Sigmoid colon (tissue), 6 donors: ENCODE measurements at regions not wholly inside any gene's neighbourhood (a gene's known extent, or its start where the extent isn't known, plus 50 kb on each side); places are given as distances from the start of the nearest gene placed in this dataset.

Experiments used
- DNase-seq: peaks from one replicate; pipeline ENCODE4 v3.0.0-alpha.2; 2019
- H3K27ac ChIP-seq, 4 donors: fragments of 200-600 bp; sonication (generic); one replicate each; pipeline ENCODE4 v1.5.1; 2016 to 2019; ENCODE audit warnings: mild to moderate bottlenecking in 1 of 4
- H3K27me3 ChIP-seq, 3 donors: fragments of 200-600 bp; sonication (generic); one replicate each; pipeline ENCODE4 v1.5.1; 2019; ENCODE audit warnings: mild to moderate bottlenecking in 1 of 3
- H3K36me3 ChIP-seq, 4 donors: fragments of 200-600 bp; sonication (generic); one replicate each; pipeline ENCODE4 v1.5.1; 2016 to 2019
- H3K4me1 ChIP-seq, 4 donors: fragments of 200-600 bp; sonication (generic); one replicate each; pipeline ENCODE4 v1.5.1; 2017 to 2019
- H3K4me3 ChIP-seq, 4 donors: fragments of 200-600 bp; sonication (generic); one replicate each; pipeline ENCODE4 v1.5.1; 2017 to 2019; ENCODE audit warnings: mild to moderate bottlenecking in 2 of 4, moderate library complexity in 1 of 4
- H3K9me3 ChIP-seq, 4 donors: fragments of 200-600 bp in 3 of 4; sonication (generic) in 3 of 4; one replicate each; pipeline versions ENCODE4 v1.5.1 to v1.6.1; 2013 to 2019
- EP300 ChIP-seq, 4 donors: sonication (generic); formaldehyde crosslinking; IDR thresholded peaks; one replicate each; pipeline ENCODE4 v1.6.1; 2017; ENCODE audit warnings: antibody characterized with exemption in 4 of 4
- POLR2A ChIP-seq, 2 donors: fragments of 450-650 bp; IDR thresholded peaks; one replicate each; pipeline ENCODE4 v1.6.1; 2016; ENCODE audit warnings: antibody characterized with exemption in 2 of 2, mild to moderate bottlenecking in 2 of 2, moderate library complexity in 2 of 2
- POLR2AphosphoS5 ChIP-seq, 4 donors: sonication (generic); formaldehyde crosslinking; IDR thresholded peaks; one replicate each; pipeline ENCODE4 v1.6.1; 2017; ENCODE audit warnings: antibody characterized with exemption in 4 of 4
- WGBS, 2 donors: extraction: QIAGEN DNeasy Blood & Tissue Kit; methylation state at CpG; one replicate each; pipeline ENCODE4 v1.1.7; 2013; 5-methylcytosine and 5-hydroxymethylcytosine counted together
- intact Hi-C: fragments of 100-400 bp; cut with DNase I; formaldehyde crosslinking; loops from one replicate; pipeline ENCODE4 v1.15.1; 2023
- TF ChIP-seq, protein P1 (sequence below), 4 experiments: fragments of 450-650 bp in 3 of 4; fragments of 200-600 bp in 1 of 4; IDR thresholded peaks; one replicate each; pipeline ENCODE4 v1.5.1; 2016 to 2019; ENCODE audit warnings: antibody characterized with exemption in 4 of 4, mild to moderate bottlenecking in 3 of 4, moderate library complexity in 2 of 4
- donor health status: healthy with polysubstance abuse.
- donor health status: healthy.

DNA sequence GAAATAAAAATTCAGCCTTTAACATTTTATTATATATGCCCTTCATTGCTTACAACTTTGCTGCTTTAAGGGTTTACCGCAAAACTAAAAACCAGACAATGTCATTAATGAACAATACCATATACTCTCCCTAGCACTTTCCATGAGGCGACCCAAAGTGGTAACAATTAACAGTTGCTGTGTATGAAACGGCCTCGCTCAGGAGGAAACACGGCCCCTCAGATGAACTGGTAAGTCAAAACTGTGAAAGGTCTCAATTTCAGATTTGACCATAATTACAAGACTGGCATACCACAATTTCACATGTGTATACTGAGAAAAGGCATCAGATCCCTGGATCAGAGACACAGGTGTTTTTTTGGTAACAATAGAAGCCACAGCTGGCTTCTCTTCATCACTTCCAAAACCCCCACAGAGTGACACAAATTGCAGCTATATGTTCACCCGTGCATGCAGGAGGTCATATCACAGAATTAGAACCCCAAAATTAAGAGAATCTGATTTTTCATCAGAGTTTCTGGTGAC lies 611.9 kb upstream of the ADAMTS5 start:
- no peaks in the 10 kb centered on the region for H3K4me1 ChIP-seq
- intact Hi-C loops: no loop called here
- no peaks in the 10 kb centered on the region for H3K36me3 ChIP-seq
- 91 to 92% methylated on average over 6 of the region's 6 CpGs for WGBS, 2 donors
- DNase-seq: no peak
- no peaks in the 10 kb centered on the region for H3K27me3 ChIP-seq
- no peak overlapping the region for H3K4me3 ChIP-seq
- no peak overlapping the region for H3K27ac ChIP-seq
- H3K9me3 ChIP-seq: no peaks in the 10 kb centered on the region
- TF ChIP-seq POLR2AphosphoS5 (IDR thresholded peaks at IDR 0.05) (no peak), POLR2A (IDR thresholded peaks at IDR 0.05) (no peak), EP300 (IDR thresholded peaks at IDR 0.05) (no peak)
- TF ChIP-seq, protein P1, sequence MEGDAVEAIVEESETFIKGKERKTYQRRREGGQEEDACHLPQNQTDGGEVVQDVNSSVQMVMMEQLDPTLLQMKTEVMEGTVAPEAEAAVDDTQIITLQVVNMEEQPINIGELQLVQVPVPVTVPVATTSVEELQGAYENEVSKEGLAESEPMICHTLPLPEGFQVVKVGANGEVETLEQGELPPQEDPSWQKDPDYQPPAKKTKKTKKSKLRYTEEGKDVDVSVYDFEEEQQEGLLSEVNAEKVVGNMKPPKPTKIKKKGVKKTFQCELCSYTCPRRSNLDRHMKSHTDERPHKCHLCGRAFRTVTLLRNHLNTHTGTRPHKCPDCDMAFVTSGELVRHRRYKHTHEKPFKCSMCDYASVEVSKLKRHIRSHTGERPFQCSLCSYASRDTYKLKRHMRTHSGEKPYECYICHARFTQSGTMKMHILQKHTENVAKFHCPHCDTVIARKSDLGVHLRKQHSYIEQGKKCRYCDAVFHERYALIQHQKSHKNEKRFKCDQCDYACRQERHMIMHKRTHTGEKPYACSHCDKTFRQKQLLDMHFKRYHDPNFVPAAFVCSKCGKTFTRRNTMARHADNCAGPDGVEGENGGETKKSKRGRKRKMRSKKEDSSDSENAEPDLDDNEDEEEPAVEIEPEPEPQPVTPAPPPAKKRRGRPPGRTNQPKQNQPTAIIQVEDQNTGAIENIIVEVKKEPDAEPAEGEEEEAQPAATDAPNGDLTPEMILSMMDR (IDR thresholded peaks at IDR 0.05): no peak

GRCh38 chr21:27572696-27573095 lies 605.8 kb upstream of the ADAMTS5 start:
- H3K27me3 ChIP-seq: no peaks in the 10 kb centered on the region
- H3K36me3 ChIP-seq: no peaks in the 10 kb centered on the region
- WGBS, 2 donors: 84 to 87% methylated on average over 2 of the region's 2 CpGs
- H3K27ac ChIP-seq: no peak overlapping the region
- DNase-seq: no peak
- TF ChIP-seq, protein P1 (IDR thresholded peaks at IDR 0.05): no peak
- TF ChIP-seq EP300 (IDR thresholded peaks at IDR 0.05): no peak
- no peak for TF ChIP-seq POLR2AphosphoS5 (IDR thresholded peaks at IDR 0.05)
- TF ChIP-seq POLR2A (IDR thresholded peaks at IDR 0.05): no peak
- no peaks in the 10 kb centered on the region for H3K9me3 ChIP-seq
- intact Hi-C loops: no loop called here
- no peak overlapping the region for H3K4me3 ChIP-seq
- H3K4me1 ChIP-seq: peaks cover 0 to 18% (median 15%) of the 10 kb centered on the region in 4 donors

DNA sequence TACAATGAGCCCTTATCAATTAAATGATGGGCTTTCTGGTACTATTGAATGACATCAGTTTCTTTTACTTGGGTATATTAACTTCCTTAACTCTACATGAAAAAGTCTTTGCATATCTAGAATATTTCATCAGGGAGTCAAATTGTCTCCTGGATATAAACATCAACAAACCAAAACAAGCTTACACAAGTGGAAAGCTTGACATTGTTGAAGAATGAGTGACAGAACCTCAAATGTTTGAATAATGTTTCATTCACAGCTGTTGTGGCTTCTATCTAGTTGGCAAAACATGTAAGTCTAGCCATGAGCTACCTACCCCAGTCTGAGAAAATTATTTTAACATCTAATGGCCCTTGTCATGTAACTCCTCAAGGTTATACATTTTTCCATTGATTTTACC lies 604.8 kb upstream of the ADAMTS5 start:
- Histone ChIP-seq H3K27ac (no peak overlapping the region), H3K9me3 (no peaks in the 10 kb centered on the region), H3K27me3 (no peaks in the 10 kb centered on the region), H3K36me3 (no peaks in the 10 kb centered on the region), H3K4me1 (peaks cover 0 to 18% (median 15%) of the 10 kb centered on the region in 4 donors), H3K4me3 (no peak overlapping the region)
- no peak for DNase-seq
- intact Hi-C loops: no loop called here
- no peak for TF ChIP-seq POLR2AphosphoS5 (IDR thresholded peaks at IDR 0.05)
- no peak for TF ChIP-seq EP300 (IDR thresholded peaks at IDR 0.05)
- no peak for TF ChIP-seq POLR2A (IDR thresholded peaks at IDR 0.05)
- TF ChIP-seq, protein P1 (IDR thresholded peaks at IDR 0.05): no peak

DNA sequence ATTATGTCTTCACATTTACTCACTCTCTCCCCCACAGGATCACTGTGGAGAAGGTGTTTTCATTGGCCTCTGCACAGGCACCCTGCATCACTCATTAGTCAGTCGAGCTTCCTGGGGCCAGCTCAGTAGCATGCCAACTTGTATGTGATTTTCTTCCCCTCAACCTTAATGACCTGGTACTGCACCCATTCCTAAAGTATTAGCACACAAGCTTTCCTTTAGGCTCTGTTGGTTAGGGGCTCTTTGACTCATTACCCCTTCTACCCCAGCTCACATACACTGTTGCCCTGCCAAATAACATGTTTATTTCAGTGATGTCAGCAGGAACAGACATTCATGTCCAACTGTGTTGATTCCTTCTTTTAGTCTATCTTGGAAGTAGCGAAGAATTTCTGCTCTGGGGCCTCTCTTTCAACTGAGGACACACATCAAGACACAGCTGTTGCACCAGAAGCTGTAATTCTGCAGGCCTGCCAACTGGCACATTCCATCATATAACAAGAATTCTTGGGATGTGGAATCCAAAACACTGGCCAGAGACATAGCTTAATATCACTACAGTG lies 603.5 kb upstream of the ADAMTS5 start:
- 66 to 69% methylated on average over 2 of the region's 2 CpGs for WGBS, 2 donors
- Histone ChIP-seq H3K27me3 (no peaks in the 10 kb centered on the region), H3K27ac (peak overlapping the region in 3 of 4 donors; percentile 16 to 76 (median 37)), H3K4me1 (peaks cover 0 to 18% (median 15%) of the 10 kb centered on the region in 4 donors), H3K9me3 (no peaks in the 10 kb centered on the region), H3K36me3 (no peaks in the 10 kb centered on the region), H3K4me3 (no peak overlapping the region)
- peak; percentile 83 for DNase-seq
- intact Hi-C loops: no loop called here
- TF ChIP-seq, protein P1 (IDR thresholded peaks at IDR 0.05): no peak
- peak in 2 of 4 donors; percentile 18 for TF ChIP-seq POLR2AphosphoS5 (IDR thresholded peaks at IDR 0.05)

GRCh38 chr21:27569831-27570230 lies 602.9 kb upstream of the ADAMTS5 start:
- Histone ChIP-seq H3K36me3 (no peaks in the 10 kb centered on the region), H3K27me3 (no peaks in the 10 kb centered on the region), H3K4me1 (peaks cover 0 to 18% (median 15%) of the 10 kb centered on the region in 4 donors), H3K27ac (peak overlapping the region in 3 of 4 donors; percentile 16 to 76 (median 37)), H3K4me3 (no peak overlapping the region), H3K9me3 (no peaks in the 10 kb centered on the region)
- 57 to 69% methylated on average over 2 of the region's 2 CpGs for whole genome bisulfite sequencing, 2 donors
- no peak for DNase-seq
- TF ChIP-seq, protein P1 (IDR thresholded peaks at IDR 0.05): no peak
- TF ChIP-seq POLR2AphosphoS5 (IDR thresholded peaks at IDR 0.05) (no peak), POLR2A (IDR thresholded peaks at IDR 0.05) (no peak), EP300 (IDR thresholded peaks at IDR 0.05) (no peak)
- intact Hi-C loops: no loop called here
